MM.1S (cell line): ENCODE measurements at regions not wholly inside any gene's neighbourhood (a gene's known extent, or its start where the extent isn't known, plus 50 kb on each side); places are given as distances from the start of the nearest gene placed in this dataset.

Source experiments
- DNase-seq: peaks from one replicate; pipeline ENCODE4 v3.0.0-alpha.2; 2015
- H2AFZ ChIP-seq: fragments of 300-600 bp; sonication (generic); 2 replicates; pipeline ENCODE4 v1.6.0; 2016; ENCODE audit warnings: antibody characterized with exemption, low read length
- H3F3A ChIP-seq: fragments of 300-600 bp; sonication (generic); 2 replicates; pipeline ENCODE4 v1.6.1; 2016; ENCODE audit warnings: mild to moderate bottlenecking, antibody characterized with exemption, low read length, moderate library complexity, mixed read lengths; ENCODE audit not compliant: insufficient read depth
- H3K27ac ChIP-seq: fragments of 300-600 bp; sonication (generic); 2 replicates; pipeline ENCODE4 v1.5.1; 2016; ENCODE audit warnings: mild to moderate bottlenecking, low read length
- H3K27me3 ChIP-seq: fragments of 300-600 bp; sonication (generic); replicated peaks from 2 replicates; pipeline ENCODE4 v1.6.0; 2016; ENCODE audit warnings: low read length; ENCODE audit not compliant: insufficient read depth
- H3K36me3 ChIP-seq: fragments of 300-600 bp; sonication (generic); replicated peaks from 2 replicates; pipeline ENCODE4 v1.6.1; 2016; ENCODE audit warnings: mild to moderate bottlenecking, low read length, mixed read lengths; ENCODE audit not compliant: insufficient read depth
- H3K4me1 ChIP-seq: fragments of 300-600 bp; sonication (generic); 2 replicates; pipeline ENCODE4 v1.6.1; 2016; ENCODE audit warnings: low read length, mixed read lengths
- H3K4me2 ChIP-seq: fragments of 300-600 bp; sonication (generic); 2 replicates; pipeline ENCODE4 v1.6.0; 2016; ENCODE audit warnings: low read depth, low read length
- H3K4me3 ChIP-seq: fragments of 300-600 bp; sonication (generic); 2 replicates; pipeline ENCODE4 v1.5.1; 2016; ENCODE audit warnings: low read length, mixed read lengths
- H3K79me2 ChIP-seq: fragments of 300-600 bp; sonication (generic); 2 replicates; pipeline ENCODE4 v1.6.1; 2016; ENCODE audit warnings: mixed run types, low read length, mixed read lengths
- H3K9ac ChIP-seq: fragments of 300-600 bp; sonication (generic); 2 replicates; pipeline ENCODE4 v1.6.1; 2016; ENCODE audit warnings: low read length, mixed read lengths
- H3K9me2 ChIP-seq: fragments of 300-600 bp; sonication (generic); replicated peaks from 2 replicates; pipeline ENCODE4 v1.6.1; 2016; ENCODE audit warnings: mild to moderate bottlenecking, low read length, mixed read lengths; ENCODE audit not compliant: insufficient read depth
- H3K9me3 ChIP-seq: fragments of 300-600 bp; sonication (generic); replicated peaks from 2 replicates; pipeline ENCODE4 v1.6.1; 2016; ENCODE audit warnings: mild to moderate bottlenecking, low read length, mixed read lengths; ENCODE audit not compliant: insufficient read depth
- H4K20me1 ChIP-seq: fragments of 300-600 bp; sonication (generic); 2 replicates; pipeline ENCODE4 v1.6.1; 2016; ENCODE audit warnings: mild to moderate bottlenecking, low read length, moderate library complexity, mixed read lengths; ENCODE audit not compliant: insufficient read depth
- CTCF ChIP-seq: fragments of 300-600 bp; sonication (generic); IDR thresholded peaks from 2 replicates; pipeline ENCODE4 v1.5.1; 2016; ENCODE audit warnings: antibody characterized with exemption, low read length, mixed read lengths
- EZH2 ChIP-seq: fragments of 300-600 bp; sonication (generic); optimal IDR thresholded peaks from 2 replicates; pipeline ENCODE3; 2017; ENCODE audit warnings: low read depth, mild to moderate bottlenecking, antibody characterized with exemption, low read length, mixed read lengths
- EZH2phosphoT487 ChIP-seq: fragments of 300-600 bp; sonication (generic); IDR thresholded peaks from 2 replicates; pipeline ENCODE4 v1.6.1; 2018; ENCODE audit warnings: antibody characterized with exemption, low read length

- DNase-seq = no peak
- Histone ChIP-seq H3K36me3 (no peaks in the 10 kb centered on the region), H2AFZ (no peak overlapping the region), H3K4me1 (no peaks in the 10 kb centered on the region), H3K9ac (no peak overlapping the region), H3K79me2 (no peaks in the 10 kb centered on the region), H3K27ac (no peak overlapping the region), H3K9me3 (no peaks in the 10 kb centered on the region), H4K20me1 (no peaks in the 10 kb centered on the region), H3K27me3 (no peaks in the 10 kb centered on the region), H3K4me3 (no peak overlapping the region), H3K4me2 (no peak overlapping the region), H3F3A (no peaks in the 10 kb centered on the region), H3K9me2 (no peaks in the 10 kb centered on the region)
- TF ChIP-seq EZH2 = no peak
Observed at GRCh38 chr12:126668538-126668937, 1598.4 kb upstream of the TMEM132C start.

GRCh38 chr12:126668961-126669360 is 1598.0 kb upstream of the TMEM132C start:
- Histone ChIP-seq H3K27ac (no peak overlapping the region), H3K79me2 (no peaks in the 10 kb centered on the region), H3K9me3 (no peaks in the 10 kb centered on the region), H3F3A (no peaks in the 10 kb centered on the region), H3K4me1 (no peaks in the 10 kb centered on the region), H3K9ac (no peak overlapping the region), H3K4me2 (no peak overlapping the region), H4K20me1 (no peaks in the 10 kb centered on the region), H2AFZ (no peak overlapping the region), H3K27me3 (no peaks in the 10 kb centered on the region), H3K9me2 (no peaks in the 10 kb centered on the region), H3K36me3 (no peaks in the 10 kb centered on the region), H3K4me3 (no peak overlapping the region)
- TF ChIP-seq EZH2phosphoT487 (no peak), EZH2 (no peak), CTCF (no peak)
- DNase-seq = no peak

GRCh38 chr12:126676434-126676833 is 1590.5 kb upstream of the TMEM132C start:
- no peaks in the 10 kb centered on the region for H3K27me3 ChIP-seq
- no peaks in the 10 kb centered on the region for H3K9me2 ChIP-seq
- DNase-seq = no peak
- no peak overlapping the region for H2AFZ ChIP-seq
- H3K9me3 ChIP-seq = no peaks in the 10 kb centered on the region
- H3K79me2 ChIP-seq = no peaks in the 10 kb centered on the region
- no peaks in the 10 kb centered on the region for H3K4me1 ChIP-seq
- H4K20me1 ChIP-seq = no peaks in the 10 kb centered on the region
- H3K4me2 ChIP-seq = no peak overlapping the region
- no peaks in the 10 kb centered on the region for H3F3A ChIP-seq
- TF ChIP-seq EZH2phosphoT487 (no peak), EZH2 (no peak), CTCF (no peak)
- H3K9ac ChIP-seq = no peak overlapping the region
- no peak overlapping the region for H3K4me3 ChIP-seq
- H3K36me3 ChIP-seq = no peaks in the 10 kb centered on the region
- H3K27ac ChIP-seq = no peak overlapping the region

GRCh38 chr12:126681676-126682075 is 1585.3 kb upstream of the TMEM132C start:
- Histone ChIP-seq H3K4me2 (no peak overlapping the region), H3K9me2 (no peaks in the 10 kb centered on the region), H2AFZ (no peak overlapping the region), H3K9me3 (no peaks in the 10 kb centered on the region), H3F3A (no peaks in the 10 kb centered on the region), H3K4me1 (no peaks in the 10 kb centered on the region), H3K79me2 (no peaks in the 10 kb centered on the region), H3K4me3 (no peak overlapping the region), H3K9ac (no peak overlapping the region), H3K27ac (no peak overlapping the region), H3K36me3 (no peaks in the 10 kb centered on the region), H3K27me3 (no peaks in the 10 kb centered on the region), H4K20me1 (no peaks in the 10 kb centered on the region)
- no peak for TF ChIP-seq EZH2
- DNase-seq = no peak
